Cardiac muscle cell (in vitro differentiated cells and primary cell): ENCODE measurements at regions not wholly inside any gene's neighbourhood (a gene's known extent, or its start where the extent isn't known, plus 50 kb on each side); places are given as distances from the start of the nearest gene placed in this dataset.

Experiments
- DNase-seq, 2 donors: peaks; one replicate each; pipeline versions ENCODE4 v3.0.0 to v3.0.0-alpha.2; 2010 to 2017; ENCODE audit warnings: low read depth in 1 of 2, low spot score in 1 of 2
- H3K27ac ChIP-seq: fragments of 200-600 bp; sonication (generic); 2 replicates; pipeline ENCODE4 v1.5.1; 2016
- H3K27me3 ChIP-seq: fragments of 200-600 bp; sonication (generic); 2 replicates; pipeline ENCODE4 v1.6.0; 2016; ENCODE audit warnings: control low read depth
- H3K36me3 ChIP-seq: fragments of 200-600 bp; sonication (generic); 2 replicates; pipeline ENCODE4 v1.5.1; 2016; ENCODE audit warnings: control low read depth
- H3K4me1 ChIP-seq: fragments of 200-600 bp; sonication (generic); 2 replicates; pipeline ENCODE4 v1.8.1; 2017; ENCODE audit warnings: low read depth, mild to moderate bottlenecking, mixed run types
- H3K4me3 ChIP-seq: fragments of 200-600 bp; sonication (generic); 2 replicates; pipeline ENCODE4 v1.5.1; 2016; ENCODE audit warnings: mild to moderate bottlenecking
- H3K9me3 ChIP-seq: fragments of 200-600 bp; sonication (generic); 2 replicates; pipeline ENCODE4 v1.5.1; 2017; ENCODE audit warnings: low read depth, mild to moderate bottlenecking, control low read depth
- CTCF ChIP-seq: IDR thresholded peaks from 2 replicates; pipeline ENCODE4 v1.5.1; 2012; ENCODE audit warnings: low read depth, mild to moderate bottlenecking, low read length

DNA sequence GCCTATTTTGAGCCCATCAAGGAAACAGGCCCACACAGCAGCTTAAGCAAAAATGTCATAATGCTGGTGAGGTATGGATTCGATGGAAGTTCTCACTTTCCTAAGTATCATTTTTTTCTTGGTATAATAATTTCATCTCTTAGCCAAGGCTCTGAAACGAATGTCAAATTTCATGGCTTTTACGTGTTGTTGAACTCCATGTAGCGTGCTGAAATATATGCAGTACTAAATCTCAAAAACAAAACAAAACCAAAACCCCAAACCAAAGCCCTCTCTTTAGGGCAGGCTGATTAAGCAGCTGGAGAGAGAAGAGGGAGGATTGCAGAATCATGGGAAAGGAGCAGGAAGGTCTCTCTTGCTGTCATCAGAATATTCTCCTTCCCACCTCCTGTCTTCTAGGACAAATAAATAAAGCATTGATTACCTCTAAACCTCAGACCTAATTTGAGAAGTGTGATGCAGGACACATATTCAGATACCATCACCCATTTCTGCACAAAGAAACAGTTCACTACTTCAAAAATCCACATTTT is 58.3 kb downstream of the TMEM174 start:
- no peaks in the 10 kb centered on the region for H3K9me3 ChIP-seq
- no peak for TF ChIP-seq CTCF
- H3K27ac ChIP-seq, result no peak overlapping the region
- no peak overlapping the region for H3K4me3 ChIP-seq
- peaks cover 100% of the 10 kb centered on the region for H3K27me3 ChIP-seq
- H3K4me1 ChIP-seq, result no peaks in the 10 kb centered on the region
- no peak for DNase-seq
- no peaks in the 10 kb centered on the region for H3K36me3 ChIP-seq

GRCh38 chr5:73230264-73231245 is 57.6 kb downstream of the TMEM174 start:
- no peaks in the 10 kb centered on the region for H3K9me3 ChIP-seq
- DNase-seq, result peak in 1 of 2 donors; percentile 17

DNA sequence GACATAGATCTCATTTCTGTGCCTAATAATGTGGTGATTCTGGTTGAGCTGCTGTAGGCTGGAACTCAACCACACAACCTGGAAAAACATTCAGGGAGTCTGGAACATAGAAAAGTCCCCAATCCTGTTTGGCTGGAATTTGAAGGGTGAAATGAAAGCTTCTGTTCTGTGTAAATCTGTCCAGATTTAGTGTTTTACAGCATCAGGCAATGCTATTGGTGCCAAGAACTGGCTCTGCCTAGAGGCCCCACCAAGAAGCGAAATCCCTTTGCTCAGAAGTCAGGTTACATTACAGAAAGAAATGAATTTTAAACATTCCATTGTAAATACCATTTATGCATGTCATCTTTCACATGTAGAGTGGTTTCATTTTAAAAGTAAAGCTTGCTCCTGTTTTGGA is 56.3 kb downstream of the TMEM174 start:
- no peaks in the 10 kb centered on the region for H3K36me3 ChIP-seq
- no peak for DNase-seq
- no peaks in the 10 kb centered on the region for H3K9me3 ChIP-seq
- H3K4me1 ChIP-seq, result no peaks in the 10 kb centered on the region
- no peak overlapping the region for H3K4me3 ChIP-seq
- no peak for TF ChIP-seq CTCF
- no peak overlapping the region for H3K27ac ChIP-seq
- peaks cover 100% of the 10 kb centered on the region for H3K27me3 ChIP-seq

More at GRCh38 chr5:73230264-73231245, 57.6 kb downstream of the TMEM174 start:
- H3K4me3 ChIP-seq, result no peak overlapping the region
- H3K27me3 ChIP-seq, result peaks cover 100% of the 10 kb centered on the region
- H3K36me3 ChIP-seq, result no peaks in the 10 kb centered on the region
- no peak overlapping the region for H3K27ac ChIP-seq
- no peaks in the 10 kb centered on the region for H3K4me1 ChIP-seq
- no peak for TF ChIP-seq CTCF

DNA sequence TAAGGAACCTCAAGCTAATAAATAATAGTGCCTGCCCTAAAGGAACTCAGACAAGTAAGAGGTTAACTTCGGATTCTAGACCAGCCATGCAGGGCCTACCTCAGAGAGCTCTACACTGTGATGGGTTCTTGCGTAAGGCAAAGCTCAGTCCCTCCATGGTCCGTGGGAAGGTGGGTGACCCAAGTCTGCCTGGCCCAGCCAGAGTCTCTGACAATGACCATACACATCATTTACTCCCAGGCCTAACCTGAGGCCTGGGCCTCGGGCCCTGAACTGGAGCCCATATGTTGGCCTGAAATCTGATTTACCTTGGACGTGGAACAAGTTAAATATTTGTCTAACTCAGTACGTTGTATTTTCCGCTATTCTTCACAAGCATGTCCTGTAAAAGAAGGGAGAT is 55.1 kb downstream of the TMEM174 start:
- Histone ChIP-seq H3K9me3 (no peaks in the 10 kb centered on the region), H3K27me3 (peaks cover 100% of the 10 kb centered on the region), H3K27ac (no peak overlapping the region), H3K4me3 (no peak overlapping the region), H3K4me1 (no peaks in the 10 kb centered on the region), H3K36me3 (no peaks in the 10 kb centered on the region)
- no peak for TF ChIP-seq CTCF
- no peak for DNase-seq
